ENCODE measurements at regions not wholly inside any gene's neighbourhood (a gene's known extent, or its start where the extent isn't known, plus 50 kb on each side); places are given as distances from the start of the nearest gene placed in this dataset.

- TF ChIP-seq CTCF (IDR thresholded peaks at IDR 0.05) (no peak), POLR2AphosphoS5 (IDR thresholded peaks at IDR 0.05) (no peak)
Observed at GRCh38 chr7:91564541-91564940, 300.3 kb downstream of the FZD1 start.

Measured in suprapubic skin (tissue), 3 donors.